Epithelial cell of esophagus (primary cell): ENCODE measurements at regions not wholly inside any gene's neighbourhood (a gene's known extent, or its start where the extent isn't known, plus 50 kb on each side); places are given as distances from the start of the nearest gene placed in this dataset.
A peak's percentile ranks its signal among the peaks of the same experiment; 100 is the strongest.
"Not testable (repeated sequence)": the region's sequence is repeated elsewhere in the genome, so short reads cannot be mapped to it uniquely, and the experiment has no call there.

ENCODE experiments used
- DNase-seq: peaks from one replicate; pipeline ENCODE4 v3.0.0; 2010; ENCODE audit warnings: low read depth
- H3K4me3 ChIP-seq: 2 replicates; pipeline ENCODE4 v1.5.1; 2011; ENCODE audit warnings: mild to moderate bottlenecking, low read length, control low read depth
- CTCF ChIP-seq: IDR thresholded peaks from 2 replicates; pipeline ENCODE4 v1.5.1; 2011; ENCODE audit warnings: low read depth, mild to moderate bottlenecking, low read length, control low read depth, inconsistent platforms; ENCODE audit not compliant: insufficient read depth; ENCODE audit errors: missing control alignments

GRCh38 chr1:94349853-94350252 lies 68.3 kb upstream of the ABCD3 start:
- DNase-seq = no peak
- H3K4me3 ChIP-seq = no peak overlapping the region
- no peak for TF ChIP-seq CTCF

GRCh38 chr1:94348386-94348785 lies 69.8 kb upstream of the ABCD3 start:
- DNase-seq, H3K4me3 ChIP-seq: not testable (repeated sequence)

- H3K4me3 ChIP-seq = no peak overlapping the region
- TF ChIP-seq CTCF = no peak
- DNase-seq = no peak
Observed at GRCh38 chr1:94345148-94345721, 73.0 kb upstream of the ABCD3 start.

GRCh38 chr1:94342416-94342815 lies 75.8 kb upstream of the ABCD3 start:
- H3K4me3 ChIP-seq = no peak overlapping the region
- no peak for TF ChIP-seq CTCF
- no peak for DNase-seq

- DNase-seq = no peak
- TF ChIP-seq CTCF = no peak
- no peak overlapping the region for H3K4me3 ChIP-seq
Observed at GRCh38 chr1:94339206-94339927, 78.8 kb upstream of the ABCD3 start.

GRCh38 chr1:94336991-94337390 lies 81.2 kb upstream of the ABCD3 start:
- no peak for TF ChIP-seq CTCF
- peak; percentile 66 for DNase-seq
- H3K4me3 ChIP-seq = no peak overlapping the region

- H3K4me3 ChIP-seq = no peak overlapping the region
- peak; percentile 93 for DNase-seq
- TF ChIP-seq CTCF = peak; percentile 87
Observed at GRCh38 chr1:94335950-94336349, 82.2 kb upstream of the ABCD3 start.
